DND-41 (cell line): ENCODE measurements at regions not wholly inside any gene's neighbourhood (a gene's known extent, or its start where the extent isn't known, plus 50 kb on each side); places are given as distances from the start of the nearest gene placed in this dataset.

ENCODE experiments used
- ATAC-seq: fragments of 200-7000 bp; cut with Tn5 transposase; 3 replicates; pipeline ENCODE4 v1.9.1; 2021; ENCODE audit warnings: low read depth; ENCODE audit not compliant: insufficient read depth
- DNase-seq: peaks from one replicate; pipeline ENCODE4 v3.0.0-alpha.2; 2020
- H2AFZ ChIP-seq: 2 replicates; pipeline ENCODE4 v1.6.0; 2012; ENCODE audit warnings: low read depth, low read length
- H3K27ac ChIP-seq: 2 replicates; pipeline ENCODE4 v1.5.1; 2012; ENCODE audit warnings: low read length, inconsistent platforms
- H3K27me3 ChIP-seq: fragments of 200-600 bp; sonication (generic); 2 replicates; pipeline ENCODE4 v1.6.0; 2012; ENCODE audit warnings: low read length, mild to moderate bottlenecking, inconsistent platforms; ENCODE audit not compliant: insufficient read depth, poor library complexity
- H3K36me3 ChIP-seq: 2 replicates; pipeline ENCODE4 v1.5.1; 2012; ENCODE audit warnings: low read length, inconsistent platforms; ENCODE audit not compliant: insufficient read depth
- H3K4me1 ChIP-seq: 2 replicates; pipeline ENCODE4 v1.5.1; 2012; ENCODE audit warnings: mild to moderate bottlenecking, low read length; ENCODE audit not compliant: insufficient read depth
- H3K4me2 ChIP-seq: 2 replicates; pipeline ENCODE4 v1.6.0; 2012; ENCODE audit warnings: mild to moderate bottlenecking, moderate library complexity, low read length, inconsistent platforms; ENCODE audit not compliant: insufficient read depth
- H3K4me3 ChIP-seq, 2 experiments: fragments of 200-600 bp in 1 of 2; shearing (Covaris generic) in 1 of 2; 2 replicates each; pipeline ENCODE4 v1.5.1; 2012 to 2016; ENCODE audit warnings: inconsistent platforms in 2 of 2, low read length in 2 of 2, mild to moderate bottlenecking in 2 of 2, low read depth in 1 of 2, moderate library complexity in 1 of 2
- H3K79me2 ChIP-seq: 2 replicates; pipeline ENCODE4 v1.6.0; 2012; ENCODE audit warnings: low read length, inconsistent platforms; ENCODE audit not compliant: insufficient read depth
- H3K9ac ChIP-seq: 2 replicates; pipeline ENCODE4 v1.6.0; 2012; ENCODE audit warnings: low read depth, mild to moderate bottlenecking, inconsistent platforms, low read length, moderate library complexity
- H3K9me3 ChIP-seq: 2 replicates; pipeline ENCODE4 v1.5.1; 2012; ENCODE audit warnings: low read length, moderate library complexity, mild to moderate bottlenecking, inconsistent platforms; ENCODE audit not compliant: insufficient read depth, severe bottlenecking
- H4K20me1 ChIP-seq: 2 replicates; pipeline ENCODE4 v1.6.0; 2012; ENCODE audit warnings: low read length; ENCODE audit not compliant: insufficient read depth
- EZH2 ChIP-seq: IDR thresholded peaks from 3 replicates; pipeline ENCODE4 v1.6.1; 2012; ENCODE audit warnings: borderline replicate concordance, low read depth, mild to moderate bottlenecking, moderate library complexity, low read length, inconsistent platforms; ENCODE audit not compliant: severe bottlenecking
- TF ChIP-seq, protein P1 (sequence below): IDR thresholded peaks from 2 replicates; pipeline ENCODE4 v1.5.1; 2012; ENCODE audit warnings: borderline replicate concordance, low read length, moderate library complexity, mild to moderate bottlenecking; ENCODE audit not compliant: poor library complexity, severe bottlenecking; ENCODE audit errors: extremely low read depth

DNA sequence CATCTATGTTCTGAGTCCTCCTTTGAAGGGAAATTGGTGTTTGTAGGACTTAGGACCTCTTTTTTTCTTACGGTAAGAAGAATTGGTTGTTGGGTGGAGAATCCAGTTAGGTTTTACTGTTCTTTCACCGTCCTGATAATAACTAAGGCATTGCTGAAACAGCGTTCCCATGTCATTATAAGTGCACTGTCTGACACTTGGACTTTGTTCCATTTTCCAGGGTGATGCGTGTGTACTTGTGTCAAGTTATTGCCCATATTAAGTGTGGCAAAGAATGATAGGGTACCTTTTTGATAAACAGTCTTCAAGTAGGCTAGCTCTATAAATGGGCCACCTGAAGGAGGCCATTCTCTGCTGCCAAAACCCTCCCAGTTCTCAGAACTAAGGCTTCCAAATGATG, 119.7 kb downstream of the AASDH start:
- H3K27me3 ChIP-seq = no peaks in the 10 kb centered on the region
- no peaks in the 10 kb centered on the region for H4K20me1 ChIP-seq
- H3K9me3 ChIP-seq = peaks cover 3% of the 10 kb centered on the region
- no peak overlapping the region for H2AFZ ChIP-seq
- TF ChIP-seq, protein P1, sequence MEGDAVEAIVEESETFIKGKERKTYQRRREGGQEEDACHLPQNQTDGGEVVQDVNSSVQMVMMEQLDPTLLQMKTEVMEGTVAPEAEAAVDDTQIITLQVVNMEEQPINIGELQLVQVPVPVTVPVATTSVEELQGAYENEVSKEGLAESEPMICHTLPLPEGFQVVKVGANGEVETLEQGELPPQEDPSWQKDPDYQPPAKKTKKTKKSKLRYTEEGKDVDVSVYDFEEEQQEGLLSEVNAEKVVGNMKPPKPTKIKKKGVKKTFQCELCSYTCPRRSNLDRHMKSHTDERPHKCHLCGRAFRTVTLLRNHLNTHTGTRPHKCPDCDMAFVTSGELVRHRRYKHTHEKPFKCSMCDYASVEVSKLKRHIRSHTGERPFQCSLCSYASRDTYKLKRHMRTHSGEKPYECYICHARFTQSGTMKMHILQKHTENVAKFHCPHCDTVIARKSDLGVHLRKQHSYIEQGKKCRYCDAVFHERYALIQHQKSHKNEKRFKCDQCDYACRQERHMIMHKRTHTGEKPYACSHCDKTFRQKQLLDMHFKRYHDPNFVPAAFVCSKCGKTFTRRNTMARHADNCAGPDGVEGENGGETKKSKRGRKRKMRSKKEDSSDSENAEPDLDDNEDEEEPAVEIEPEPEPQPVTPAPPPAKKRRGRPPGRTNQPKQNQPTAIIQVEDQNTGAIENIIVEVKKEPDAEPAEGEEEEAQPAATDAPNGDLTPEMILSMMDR = no peak
- no peak for TF ChIP-seq EZH2
- H3K4me1 ChIP-seq = no peaks in the 10 kb centered on the region
- no peak overlapping the region for H3K4me3 ChIP-seq
- no peaks in the 10 kb centered on the region for H3K79me2 ChIP-seq
- DNase-seq (no peak), ATAC-seq (no peak)
- H3K9ac ChIP-seq = no peak overlapping the region
- H3K4me2 ChIP-seq = no peak overlapping the region
- H3K36me3 ChIP-seq = no peaks in the 10 kb centered on the region
- no peak overlapping the region for H3K27ac ChIP-seq

DNA sequence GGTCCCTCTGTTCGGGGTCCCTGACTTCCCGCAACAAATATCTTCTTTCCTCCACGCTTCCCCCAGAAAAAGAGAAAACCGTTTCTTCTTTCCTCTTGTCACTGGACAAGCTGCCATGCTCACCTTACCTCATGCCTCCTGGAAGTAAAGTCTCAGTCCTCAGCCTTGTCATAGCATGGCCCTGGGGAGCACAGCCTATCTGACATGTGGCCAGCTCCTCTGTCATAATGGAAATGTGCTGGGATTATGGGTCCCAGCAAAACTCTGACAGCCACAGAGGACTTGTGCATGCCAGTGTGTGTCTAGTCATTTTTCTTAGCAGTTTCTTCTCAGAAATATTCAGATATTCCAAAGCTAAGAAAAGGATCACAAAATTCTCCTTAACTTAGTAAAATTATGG, 122.4 kb downstream of the AASDH start:
- Histone ChIP-seq H4K20me1 (no peaks in the 10 kb centered on the region), H3K9me3 (peaks cover 3% of the 10 kb centered on the region), H3K27ac (no peak overlapping the region), H3K36me3 (no peaks in the 10 kb centered on the region), H3K4me1 (no peaks in the 10 kb centered on the region), H3K79me2 (no peaks in the 10 kb centered on the region), H2AFZ (no peak overlapping the region), H3K4me3 (no peak overlapping the region), H3K27me3 (no peaks in the 10 kb centered on the region), H3K4me2 (no peak overlapping the region), H3K9ac (no peak overlapping the region)
- TF ChIP-seq EZH2 = no peak
- TF ChIP-seq, protein P1 = no peak
- DNase-seq = no peak
- no peak for ATAC-seq

DNA sequence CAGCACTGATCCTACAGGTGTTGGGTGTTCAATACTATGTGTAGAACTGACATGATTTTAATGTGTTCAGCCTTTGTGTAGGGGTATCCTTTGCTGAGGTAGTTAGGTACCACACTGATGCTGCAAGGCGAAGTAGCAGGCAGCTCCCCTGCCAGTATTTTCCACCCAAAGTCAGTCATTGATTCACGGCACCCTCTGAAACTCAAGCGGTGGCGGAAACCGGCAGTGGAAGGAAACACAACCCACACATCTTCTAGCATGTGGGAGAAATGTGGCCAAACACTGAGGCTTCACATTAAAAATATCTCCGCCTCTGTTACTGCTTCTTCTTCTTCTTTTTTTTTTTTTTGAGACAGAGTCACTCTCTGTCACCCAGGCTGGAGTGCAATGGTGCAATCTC, 126.3 kb downstream of the AASDH start:
- Histone ChIP-seq H4K20me1 (no peaks in the 10 kb centered on the region), H3K27me3 (no peaks in the 10 kb centered on the region), H3K4me1 (no peaks in the 10 kb centered on the region), H3K9ac (no peak overlapping the region), H3K9me3 (peaks cover 7% of the 10 kb centered on the region), H3K36me3 (no peaks in the 10 kb centered on the region), H3K79me2 (no peaks in the 10 kb centered on the region), H3K27ac (no peak overlapping the region), H3K4me3 (no peak overlapping the region), H3K4me2 (no peak overlapping the region), H2AFZ (no peak overlapping the region)
- TF ChIP-seq EZH2 = no peak
- TF ChIP-seq, protein P1 = no peak
- ATAC-seq = no peak
- DNase-seq = no peak

DNA sequence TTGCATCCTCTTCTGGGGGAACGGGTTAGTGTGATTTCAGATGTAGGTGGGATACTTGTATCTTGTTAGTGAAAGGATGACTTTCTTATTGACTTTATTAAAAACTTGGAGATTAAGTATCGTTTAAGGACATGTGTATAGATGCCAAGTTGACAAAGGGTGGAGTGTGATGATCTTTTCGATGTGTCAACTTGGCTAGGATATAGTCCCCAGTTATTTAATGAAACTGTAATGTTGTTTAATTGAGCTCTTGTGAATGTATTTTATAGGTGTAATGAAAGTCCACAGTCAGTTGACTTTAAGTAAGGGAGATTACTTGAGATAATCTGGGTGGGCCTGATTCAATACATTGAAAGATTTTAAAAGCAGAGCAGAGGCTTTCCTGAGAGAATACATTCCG, 127.0 kb downstream of the AASDH start:
- no peak overlapping the region for H3K4me2 ChIP-seq
- no peak overlapping the region for H3K9ac ChIP-seq
- no peak overlapping the region for H3K27ac ChIP-seq
- ATAC-seq = no peak
- no peak overlapping the region for H3K4me3 ChIP-seq
- H3K4me1 ChIP-seq = no peaks in the 10 kb centered on the region
- no peaks in the 10 kb centered on the region for H3K27me3 ChIP-seq
- H3K9me3 ChIP-seq = peaks cover 7% of the 10 kb centered on the region
- H4K20me1 ChIP-seq = no peaks in the 10 kb centered on the region
- TF ChIP-seq, protein P1 = no peak
- TF ChIP-seq EZH2 = no peak
- no peak overlapping the region for H2AFZ ChIP-seq
- no peaks in the 10 kb centered on the region for H3K79me2 ChIP-seq
- H3K36me3 ChIP-seq = no peaks in the 10 kb centered on the region
- no peak for DNase-seq
